Astrocyte of the cerebellum (primary cell): ENCODE measurements at regions not wholly inside any gene's neighbourhood (a gene's known extent, or its start where the extent isn't known, plus 50 kb on each side); places are given as distances from the start of the nearest gene placed in this dataset.
"Not testable (repeated sequence)": the region's sequence is repeated elsewhere in the genome, so short reads cannot be mapped to it uniquely, and the experiment has no call there.

Experiments
- DNase-seq: peaks from one replicate; pipeline ENCODE4 v3.0.0-alpha.2; 2011; ENCODE audit warnings: low read depth
- H3K4me3 ChIP-seq: 2 replicates; pipeline ENCODE4 v1.5.1; 2011; ENCODE audit warnings: mild to moderate bottlenecking, low read depth, low read length, moderate library complexity
- CTCF ChIP-seq: IDR thresholded peaks from 2 replicates; pipeline ENCODE4 v1.5.1; 2012; ENCODE audit warnings: low read length, low read depth, moderate library complexity, mild to moderate bottlenecking; ENCODE audit errors: missing control alignments
- in situ Hi-C: cut with HindIII; loops from 2 replicates; pipeline ENCODE4 v1.10.0; 2017; ENCODE audit warnings: low sequenced_read_pairs

- no peak for TF ChIP-seq CTCF
- in situ Hi-C loops, result no loop called here
- no peak overlapping the region for H3K4me3 ChIP-seq
- no peak for DNase-seq
Observed at GRCh38 chr1:195866091-195866780, 742.0 kb downstream of the KCNT2 start.

DNA sequence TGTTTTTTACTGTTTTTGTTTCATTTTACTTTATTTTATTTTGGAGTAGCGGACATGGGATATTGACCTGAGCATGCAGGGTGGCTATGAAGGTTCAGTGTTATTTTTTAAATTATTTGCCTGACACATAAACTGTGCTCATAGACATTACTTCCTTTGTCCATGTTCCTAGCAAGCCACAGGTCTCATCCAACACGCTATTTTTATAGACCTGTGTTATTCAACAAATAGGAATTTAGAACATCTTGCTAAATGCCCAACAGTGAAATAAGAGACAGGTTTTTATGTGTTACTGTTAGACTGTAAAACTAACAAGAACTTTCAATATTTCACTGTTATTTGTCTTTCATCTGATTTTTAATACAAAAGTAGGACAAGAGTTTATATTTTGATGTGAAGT is 756.4 kb downstream of the KCNT2 start:
- DNase-seq, result no peak
- no peak for TF ChIP-seq CTCF
- no peak overlapping the region for H3K4me3 ChIP-seq
- in situ Hi-C loops, result no loop called here

DNA sequence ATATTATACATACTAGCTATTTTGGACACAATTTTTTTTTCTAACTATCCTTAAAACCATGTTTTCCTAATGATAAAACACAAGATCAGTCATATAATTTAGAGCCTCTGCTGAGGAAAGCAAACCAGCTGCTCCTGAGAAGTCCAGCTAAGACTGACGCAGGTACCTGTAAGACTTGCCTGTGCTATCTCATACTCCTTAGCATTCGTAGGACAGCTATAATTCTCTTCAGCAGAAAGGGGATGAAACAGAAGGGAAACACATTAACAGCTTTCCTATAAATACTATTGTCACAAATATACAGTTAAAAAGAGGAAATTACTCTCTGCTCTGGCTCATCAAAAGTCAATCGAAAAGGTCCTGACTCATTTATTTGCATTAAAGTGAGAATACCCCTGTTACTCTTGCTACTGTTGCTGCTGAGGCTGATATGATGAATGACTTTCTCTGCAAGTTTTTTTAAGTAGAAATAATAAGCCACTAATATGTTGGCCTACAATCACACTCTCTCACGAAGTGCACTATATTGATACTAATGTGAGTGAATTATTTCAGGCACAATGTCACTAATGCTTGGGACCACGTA is 757.1 kb downstream of the KCNT2 start:
- no peak overlapping the region for H3K4me3 ChIP-seq
- TF ChIP-seq CTCF, result no peak
- in situ Hi-C loops, result no loop called here
- DNase-seq, result no peak

DNA sequence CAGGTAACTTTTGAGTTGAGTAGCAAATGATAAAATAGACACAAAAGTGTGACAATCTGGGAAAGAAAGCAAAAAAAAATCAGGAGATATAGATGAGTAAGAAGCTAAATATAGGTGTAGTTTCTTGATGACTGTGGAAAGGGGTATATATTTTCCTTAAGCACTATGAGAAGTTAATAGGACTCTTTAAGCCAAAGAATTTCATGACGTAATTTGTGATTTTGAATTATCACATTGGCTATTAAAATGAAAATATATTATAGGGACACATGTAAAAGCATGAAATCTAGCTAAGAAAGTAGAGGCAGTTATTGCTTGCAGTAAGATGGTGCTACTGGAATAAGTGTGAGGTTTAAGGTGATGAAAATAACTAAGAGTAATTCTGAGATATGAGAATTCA is 759.1 kb downstream of the KCNT2 start:
- in situ Hi-C loops, result no loop called here
- no peak overlapping the region for H3K4me3 ChIP-seq
- TF ChIP-seq CTCF, result no peak

DNA sequence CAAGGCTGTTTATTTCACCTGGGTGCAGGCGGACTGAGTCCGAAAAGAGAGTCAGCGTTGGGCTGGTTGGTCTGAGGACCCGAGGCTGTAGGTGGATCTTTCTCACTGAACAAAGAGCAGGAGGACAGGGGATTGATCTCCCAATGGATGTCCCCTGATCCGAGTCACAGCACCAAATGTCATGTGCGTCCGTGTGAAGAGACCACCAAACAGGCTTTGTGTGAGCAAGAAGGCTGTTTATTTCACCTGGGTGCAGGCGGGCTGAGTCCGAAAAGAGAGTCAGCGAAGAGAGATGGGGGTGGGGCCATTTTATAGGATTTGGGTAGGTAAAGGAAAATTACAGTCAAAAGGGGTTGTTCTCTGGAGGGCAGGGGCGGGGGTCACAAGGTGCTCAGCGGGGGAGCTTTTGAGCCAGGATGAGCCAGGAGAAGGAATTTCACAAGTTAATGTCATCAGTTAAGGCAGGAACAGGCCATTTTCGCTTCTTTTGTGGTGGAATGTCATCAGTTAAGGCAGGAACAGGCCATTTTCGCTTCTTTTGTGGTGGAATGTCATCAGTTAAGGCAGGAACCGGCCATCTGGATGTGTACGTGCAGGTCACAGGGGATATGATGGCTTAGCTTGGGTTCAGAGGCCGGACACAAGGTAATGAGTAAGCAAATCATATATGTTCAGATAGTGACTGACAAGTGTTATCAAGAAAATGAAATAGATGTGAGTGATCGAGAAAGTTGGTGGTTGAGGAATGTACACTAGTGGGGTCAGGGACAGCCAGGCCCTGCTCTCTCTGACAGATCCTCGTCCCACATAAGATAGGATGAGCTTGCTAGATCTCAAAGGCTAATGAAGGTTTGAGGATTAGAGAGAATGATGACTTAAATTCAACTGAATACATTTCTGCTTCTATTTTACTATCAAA is 760.0 kb downstream of the KCNT2 start:
- H3K4me3 ChIP-seq, in situ Hi-C loops, DNase-seq: not testable (repeated sequence)

More for the DNA sequence above, 759.1 kb downstream of the KCNT2 start:
- DNase-seq, result no peak

DNA sequence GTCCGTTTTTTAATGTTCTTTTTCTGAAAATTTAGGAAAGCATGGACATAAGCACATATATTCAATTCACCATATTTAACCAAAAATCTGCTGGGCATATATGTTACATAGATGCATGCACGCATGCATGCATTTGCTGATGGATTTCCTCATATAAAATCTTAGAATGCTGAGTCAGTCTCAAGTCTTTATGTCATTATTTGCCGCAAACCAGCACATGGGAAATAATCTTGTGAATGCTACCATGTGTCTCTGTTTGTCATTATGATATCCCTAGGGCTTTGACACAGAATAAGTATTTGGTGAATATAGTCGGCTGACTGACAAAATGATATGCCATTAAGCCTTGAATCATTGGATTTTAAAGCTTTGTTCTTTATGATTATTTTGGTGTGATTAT is 776.5 kb downstream of the KCNT2 start:
- DNase-seq, result no peak
- in situ Hi-C loops, result no loop called here
- no peak for TF ChIP-seq CTCF
- no peak overlapping the region for H3K4me3 ChIP-seq
